K562 (cell line): ENCODE measurements at regions not wholly inside any gene's neighbourhood (a gene's known extent, or its start where the extent isn't known, plus 50 kb on each side); places are given as distances from the start of the nearest gene placed in this dataset.

Experiments
- ATAC-seq: fragments of 200-7000 bp; cut with Tn5 transposase; 3 replicates; pipeline ENCODE4 v1.9.1; 2020; ENCODE audit warnings: moderate library complexity
- BruUV-seq: library from RNA; stranded (reverse); fragments of 400-500 nt; replicated peaks from 2 replicates; lab custom pipeline; 2021; lab: Mats Ljungman, UMichigan
- CTCF ChIA-PET: fragments of 300-600 bp; formaldehyde crosslinking; extraction: SDS; loops from one replicate; lab custom pipeline; 2021; ENCODE audit warnings: low intra/inter-chr PET ratio; lab: Yijun Ruan, JAX
- POLR2A ChIA-PET: fragments of 300-600, 350-650 bp; sonication (Branson Sonifier 250); formaldehyde crosslinking; extraction: SDS; loops from one replicate; lab custom pipeline; 2021; ENCODE audit warnings: antibody characterized with exemption, inconsistent platforms; lab: Yijun Ruan, JAX
- DNase-seq, 4 experiments: peaks; one replicate each; pipeline versions ENCODE4 v3.0.0 to v3.0.0-alpha.2; 2011 to 2018; ENCODE audit warnings: low spot score in 3 of 4, mixed read lengths in 3 of 4; ENCODE audit errors: extremely low read depth in 1 of 4
- FAIRE-seq: peaks from 2 replicates; lab custom pipeline; 2011; peaks lifted over from hg19 to GRCh38; lab: Jason Lieb, UNC
- H2AFZ ChIP-seq: 2 replicates; pipeline ENCODE4 v1.6.0; 2011; ENCODE audit warnings: low read depth, low read length, control low read depth, inconsistent platforms
- H3K27ac ChIP-seq: fragments of 200-600 bp; 3 replicates; pipeline ENCODE4 v1.8.0; 2011; ENCODE audit warnings: low read depth, mild to moderate bottlenecking, control low read depth, inconsistent platforms, low read length, moderate library complexity, mixed read lengths; ENCODE audit errors: extremely low read depth
- H3K27me3 ChIP-seq, 2 experiments: fragments of 300-600 bp in 1 of 2; 2 replicates in 1 of 2; 3 replicates in 1 of 2; pipeline versions ENCODE4 v1.6.0 to v1.8.0; 2011; ENCODE audit warnings: inconsistent platforms in 2 of 2, low read length in 2 of 2, mild to moderate bottlenecking in 1 of 2, mixed read lengths in 1 of 2, moderate library complexity in 1 of 2; ENCODE audit not compliant: control insufficient read depth in 2 of 2, insufficient read depth in 2 of 2
- H3K36me3 ChIP-seq: fragments of 300-600 bp; 3 replicates; pipeline ENCODE4 v1.8.0; 2011; ENCODE audit warnings: mild to moderate bottlenecking, low read length, inconsistent platforms; ENCODE audit not compliant: control insufficient read depth, insufficient read depth
- H3K4me1 ChIP-seq, 2 experiments: fragments of 200-600 bp in 1 of 2; replicated peaks in 1 of 2; 2 replicates in 1 of 2; 3 replicates in 1 of 2; pipeline versions ENCODE4 v1.5.1 to v1.8.0; 2011; ENCODE audit warnings: inconsistent platforms in 2 of 2, low read length in 2 of 2, mild to moderate bottlenecking in 1 of 2, mixed read lengths in 1 of 2, moderate library complexity in 1 of 2; ENCODE audit not compliant: control insufficient read depth in 2 of 2, insufficient read depth in 2 of 2
- H3K4me2 ChIP-seq: 2 replicates; pipeline ENCODE4 v1.6.1; 2011; ENCODE audit warnings: low read length, control low read depth, inconsistent platforms, mixed read lengths; ENCODE audit not compliant: insufficient read depth
- H3K4me3 ChIP-seq: fragments of 200-600 bp; sonication (generic), shearing (Covaris generic); 2 replicates; pipeline ENCODE4 v1.5.1; 2016; ENCODE audit warnings: control low read depth, inconsistent platforms
- H3K79me2 ChIP-seq: fragments of 200-600 bp; 3 replicates; pipeline ENCODE4 v1.8.0; 2011; ENCODE audit warnings: low read length, inconsistent platforms; ENCODE audit not compliant: control insufficient read depth, insufficient read depth
- H3K9ac ChIP-seq, 2 experiments: 2 replicates each; pipeline versions ENCODE4 v1.6.0 to v1.6.1; 2011; ENCODE audit warnings: low read depth in 2 of 2, low read length in 2 of 2, control low read depth in 1 of 2, inconsistent platforms in 1 of 2, mild to moderate bottlenecking in 1 of 2, mixed read lengths in 1 of 2; ENCODE audit not compliant: insufficient read depth in 1 of 2
- H3K9me1 ChIP-seq: one replicate; pipeline ENCODE4 v1.6.0; 2011; ENCODE audit warnings: inconsistent platforms, mild to moderate bottlenecking, low read length, moderate library complexity; ENCODE audit not compliant: control insufficient read depth, insufficient read depth
- H3K9me3 ChIP-seq: replicated peaks from 2 replicates; pipeline ENCODE4 v1.5.1; 2011; ENCODE audit warnings: low read depth, low read length, inconsistent platforms; ENCODE audit not compliant: control insufficient read depth, insufficient read depth
- H4K20me1 ChIP-seq: replicated peaks from 2 replicates; pipeline ENCODE4 v1.6.1; 2011; ENCODE audit warnings: low read length, inconsistent platforms, mixed read lengths; ENCODE audit not compliant: control insufficient read depth, insufficient read depth
- CGGBP1 ChIP-seq: fragments of 250-450 bp; sonication (Bioruptor Pico); IDR thresholded peaks from 2 replicates; pipeline ENCODE4 v1.9.0; 2021; ENCODE audit warnings: mild to moderate bottlenecking
- GATAD2A ChIP-seq: fragments of 450-650 bp; IDR thresholded peaks from 2 replicates; pipeline ENCODE4 v1.6.1; 2017
- MAZ ChIP-seq, 2 experiments: fragments of 450-650 bp in 1 of 2; sonication (generic) in 1 of 2; formaldehyde crosslinking; IDR thresholded peaks in 1 of 2; conservative IDR thresholded peaks in 1 of 2; 2 replicates each; pipeline versions ENCODE4 v1.4.0 to v1.5.0; 2020; ENCODE audit warnings: mild to moderate bottlenecking in 1 of 2, missing genetic modification reagents in 1 of 2
- NR2C2 ChIP-seq, 2 experiments: fragments of 200-800 bp in 1 of 2; sonication (Bioruptor generic) in 1 of 2; sonication (generic) in 1 of 2; formaldehyde crosslinking in 1 of 2; IDR thresholded peaks; 2 replicates each; pipeline versions ENCODE4 v1.6.1 to v1.8.0; 2016 to 2022; ENCODE audit warnings: mild to moderate bottlenecking in 1 of 2, missing compliant biosample characterization in 1 of 2, missing genetic modification characterization in 1 of 2, missing genetic modification reagents in 1 of 2
- POLR2A ChIP-seq: fragments of 450-650 bp; conservative IDR thresholded peaks from 2 replicates; pipeline ENCODE4 v1.6.1; 2016
- PPARD ChIP-seq: fragments of 250-450 bp; sonication (Bioruptor Pico); IDR thresholded peaks from 2 replicates; pipeline ENCODE4 v1.8.0; 2022; ENCODE audit warnings: inconsistent platforms, mild to moderate bottlenecking, moderate library complexity
- VEZF1 ChIP-seq: fragments of 200-800 bp; sonication (Bioruptor generic); IDR thresholded peaks from 2 replicates; pipeline ENCODE4 v1.6.1; 2017; ENCODE audit warnings: missing genetic modification characterization, missing compliant biosample characterization
- ZKSCAN8 ChIP-seq: fragments of 200-800 bp; sonication (Bioruptor generic); IDR thresholded peaks from 2 replicates; pipeline ENCODE4 v1.6.1; 2016; ENCODE audit warnings: missing genetic modification characterization, missing compliant biosample characterization
- WGBS: fragments of 100-300 bp; shearing (Covaris generic); methylation state at CpG from one replicate; pipeline ENCODE4 v1.1.6; 2016; ENCODE audit warnings: low coverage, mixed read lengths; ENCODE audit not compliant: insufficient coverage; ENCODE audit errors: missing lambda C conversion rate; 5-methylcytosine and 5-hydroxymethylcytosine counted together
- in situ Hi-C: fragments of 300-500 bp; cut with MboI; formaldehyde crosslinking; loops from 4 replicates; pipeline ENCODE4 v1.15.0; 2018; ENCODE audit warnings: inconsistent platforms, mixed read lengths
- intact Hi-C: fragments of 100-400 bp; cut with micrococcal nuclease; formaldehyde crosslinking; loops from 2 replicates; pipeline ENCODE4 v1.14.2; 2022
- TF ChIP-seq, protein P1 (sequence below), 3 experiments: fragments of 200-800 bp in 1 of 3; fragments of 250-450 bp in 1 of 3; fragments of 450-650 bp in 1 of 3; sonication (Bioruptor Pico) in 1 of 3; sonication (Bioruptor generic) in 1 of 3; formaldehyde crosslinking in 1 of 3; IDR thresholded peaks; 2 replicates each; pipeline versions ENCODE4 v1.6.1 to v1.8.0; 2016 to 2022; ENCODE audit warnings: mild to moderate bottlenecking in 2 of 3, missing genetic modification characterization in 2 of 3, missing compliant biosample characterization in 1 of 3, moderate library complexity in 1 of 3
- TF ChIP-seq, protein P2 (sequence below), 2 experiments: IDR thresholded peaks; 2 replicates each; pipeline ENCODE4 v1.6.1; 2012; ENCODE audit warnings: improper control_type of control experiment in 2 of 2, low read depth in 2 of 2, low read length in 2 of 2, borderline replicate concordance in 1 of 2

DNA sequence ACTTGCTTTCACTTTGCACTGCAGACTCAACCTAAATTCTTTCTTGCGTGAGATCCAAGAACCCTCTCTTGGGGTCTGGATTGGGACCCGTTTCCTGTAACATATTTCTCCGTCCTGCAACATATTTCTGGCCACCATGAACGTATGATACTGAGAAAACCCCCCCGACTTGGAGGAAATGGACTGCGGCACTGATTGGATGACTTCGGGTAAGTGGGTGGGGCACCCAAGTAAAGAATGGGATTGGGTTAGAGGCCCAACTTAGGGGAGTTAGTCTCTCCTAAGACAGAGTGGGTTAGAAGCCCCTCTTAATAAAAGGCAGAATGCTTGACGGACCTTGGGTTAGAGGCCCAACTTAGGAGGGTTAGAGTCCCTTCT, 690.4 kb downstream of the UQCRFS1 start:
- Histone ChIP-seq H3K4me1 (peaks cover 14 to 45% of the 10 kb centered on the region in 2 experiments), H3K36me3 (peaks cover 37% of the 10 kb centered on the region; the same call in 2 of the 3 replicates), H3K4me3 (peak overlapping the region; percentile 16; the same call in 1 of the 2 replicates), H3K9me1 (no peaks in the 10 kb centered on the region), H2AFZ (no peak overlapping the region), H3K9ac (peak overlapping the region in 1 of 2 experiments; percentile 50; a peak in 3 of 4 replicates), H3K79me2 (peaks cover 99% of the 10 kb centered on the region)
- WGBS = 4% methylated on average over 8 of the region's 8 CpGs
- CTCF ChIA-PET = no interaction called here
- peak; percentile 66 to 68 (median 66) for DNase-seq
- TF ChIP-seq, protein P1, sequence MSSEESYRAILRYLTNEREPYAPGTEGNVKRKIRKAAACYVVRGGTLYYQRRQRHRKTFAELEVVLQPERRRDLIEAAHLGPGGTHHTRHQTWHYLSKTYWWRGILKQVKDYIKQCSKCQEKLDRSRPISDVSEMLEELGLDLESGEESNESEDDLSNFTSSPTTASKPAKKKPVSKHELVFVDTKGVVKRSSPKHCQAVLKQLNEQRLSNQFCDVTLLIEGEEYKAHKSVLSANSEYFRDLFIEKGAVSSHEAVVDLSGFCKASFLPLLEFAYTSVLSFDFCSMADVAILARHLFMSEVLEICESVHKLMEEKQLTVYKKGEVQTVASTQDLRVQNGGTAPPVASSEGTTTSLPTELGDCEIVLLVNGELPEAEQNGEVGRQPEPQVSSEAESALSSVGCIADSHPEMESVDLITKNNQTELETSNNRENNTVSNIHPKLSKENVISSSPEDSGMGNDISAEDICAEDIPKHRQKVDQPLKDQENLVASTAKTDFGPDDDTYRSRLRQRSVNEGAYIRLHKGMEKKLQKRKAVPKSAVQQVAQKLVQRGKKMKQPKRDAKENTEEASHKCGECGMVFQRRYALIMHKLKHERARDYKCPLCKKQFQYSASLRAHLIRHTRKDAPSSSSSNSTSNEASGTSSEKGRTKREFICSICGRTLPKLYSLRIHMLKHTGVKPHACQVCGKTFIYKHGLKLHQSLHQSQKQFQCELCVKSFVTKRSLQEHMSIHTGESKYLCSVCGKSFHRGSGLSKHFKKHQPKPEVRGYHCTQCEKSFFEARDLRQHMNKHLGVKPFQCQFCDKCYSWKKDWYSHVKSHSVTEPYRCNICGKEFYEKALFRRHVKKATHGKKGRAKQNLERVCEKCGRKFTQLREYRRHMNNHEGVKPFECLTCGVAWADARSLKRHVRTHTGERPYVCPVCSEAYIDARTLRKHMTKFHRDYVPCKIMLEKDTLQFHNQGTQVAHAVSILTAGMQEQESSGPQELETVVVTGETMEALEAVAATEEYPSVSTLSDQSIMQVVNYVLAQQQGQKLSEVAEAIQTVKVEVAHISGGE (CRISPR knock-in tag; IDR thresholded peaks at IDR 0.05) = no peak; a peak in 2 of 6 replicates
- TF ChIP-seq CGGBP1 (CRISPR knock-in tag) = 0 out of 2 replicates have a peak, but pooled peaks have one; percentile 7
- TF ChIP-seq PPARD (CRISPR knock-in tag) = no peak
- TF ChIP-seq ZKSCAN8 (CRISPR knock-in tag) = peak; percentile 18; the same call in 1 of the 2 replicates
- TF ChIP-seq VEZF1 (CRISPR knock-in tag) = peak; percentile 91
- peak; percentile 48; the same call in 1 of the 2 replicates for TF ChIP-seq POLR2A
- 0 out of 4 replicates have a peak, but pooled peaks of 1 of the 2 experiments have one; percentile 17 for TF ChIP-seq MAZ (CRISPR knock-in tag; conservative IDR thresholded peaks at IDR 0.05 in 1 of 2, IDR thresholded peaks at IDR 0.05 in 1 of 2)
- TF ChIP-seq NR2C2 (CRISPR knock-in tag; IDR thresholded peaks at IDR 0.05) = no peak
- peak; percentile 36; the same call in 1 of the 2 replicates for TF ChIP-seq NR2C2 (tag; IDR thresholded peaks at IDR 0.05)
- TF ChIP-seq GATAD2A = no peak
- TF ChIP-seq, protein P2, sequence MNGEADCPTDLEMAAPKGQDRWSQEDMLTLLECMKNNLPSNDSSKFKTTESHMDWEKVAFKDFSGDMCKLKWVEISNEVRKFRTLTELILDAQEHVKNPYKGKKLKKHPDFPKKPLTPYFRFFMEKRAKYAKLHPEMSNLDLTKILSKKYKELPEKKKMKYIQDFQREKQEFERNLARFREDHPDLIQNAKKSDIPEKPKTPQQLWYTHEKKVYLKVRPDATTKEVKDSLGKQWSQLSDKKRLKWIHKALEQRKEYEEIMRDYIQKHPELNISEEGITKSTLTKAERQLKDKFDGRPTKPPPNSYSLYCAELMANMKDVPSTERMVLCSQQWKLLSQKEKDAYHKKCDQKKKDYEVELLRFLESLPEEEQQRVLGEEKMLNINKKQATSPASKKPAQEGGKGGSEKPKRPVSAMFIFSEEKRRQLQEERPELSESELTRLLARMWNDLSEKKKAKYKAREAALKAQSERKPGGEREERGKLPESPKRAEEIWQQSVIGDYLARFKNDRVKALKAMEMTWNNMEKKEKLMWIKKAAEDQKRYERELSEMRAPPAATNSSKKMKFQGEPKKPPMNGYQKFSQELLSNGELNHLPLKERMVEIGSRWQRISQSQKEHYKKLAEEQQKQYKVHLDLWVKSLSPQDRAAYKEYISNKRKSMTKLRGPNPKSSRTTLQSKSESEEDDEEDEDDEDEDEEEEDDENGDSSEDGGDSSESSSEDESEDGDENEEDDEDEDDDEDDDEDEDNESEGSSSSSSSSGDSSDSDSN (IDR thresholded peaks at IDR 0.05; ENCODE audit: borderline replicate concordance in 1 of 2, low read depth in 2 of 2, low read length in 2 of 2) = no peak
- TF ChIP-seq, all 486 proteins: peak for 6
- intact Hi-C loops = no loop called here
- no peak for FAIRE-seq
- Histone ChIP-seq H3K27me3 (no peaks in the 10 kb centered on the region), H3K27ac (peak overlapping the region; percentile 80), H3K9me3 (no peaks in the 10 kb centered on the region), H4K20me1 (peaks cover 50% of the 10 kb centered on the region), H3K4me2 (peak overlapping the region; percentile 68)
- no TSS peak for BruUV-seq
- in situ Hi-C loops = no loop called here
- peak; percentile 59 for ATAC-seq
- POLR2A ChIA-PET = interaction anchor here (0.9 to 2.2 kb wide), 6 partner anchors 14 to 100 kb away, joined by 3 to 13 read pairs (median 4); no protein-coding TSS in a partner anchor
